Skeletal muscle tissue (tissue), 3 donors: ENCODE measurements at regions not wholly inside any gene's neighbourhood (a gene's known extent, or its start where the extent isn't known, plus 50 kb on each side); places are given as distances from the start of the nearest gene placed in this dataset.

Source experiments
- H3K27ac ChIP-seq: one replicate; pipeline ENCODE4 v1.7.0; 2013; ENCODE audit warnings: mild to moderate bottlenecking, low read depth, low read length, inconsistent platforms
- H3K27me3 ChIP-seq, 3 donors: one replicate each; pipeline ENCODE4 v1.7.0; 2013; ENCODE audit warnings: low read length in 3 of 3; ENCODE audit not compliant: control insufficient read depth in 3 of 3, insufficient read depth in 3 of 3
- H3K36me3 ChIP-seq, 3 donors: one replicate each; pipeline ENCODE4 v1.7.0; 2013; ENCODE audit warnings: low read length in 3 of 3; ENCODE audit not compliant: control insufficient read depth in 3 of 3, insufficient read depth in 3 of 3
- H3K4me1 ChIP-seq, 3 donors: one replicate each; pipeline ENCODE4 v1.7.0; 2013; ENCODE audit warnings: low read length in 3 of 3, mild to moderate bottlenecking in 3 of 3; ENCODE audit not compliant: control insufficient read depth in 3 of 3, insufficient read depth in 3 of 3
- H3K4me3 ChIP-seq, 3 donors: one replicate each; pipeline ENCODE4 v1.7.0; 2013; ENCODE audit warnings: low read length in 3 of 3
- H3K9ac ChIP-seq, 3 donors: one replicate each; pipeline ENCODE4 v1.7.0; 2013; ENCODE audit warnings: low read length in 3 of 3, mild to moderate bottlenecking in 3 of 3, moderate library complexity in 2 of 3, low read depth in 1 of 3
- H3K9me3 ChIP-seq, 3 donors: one replicate each; pipeline ENCODE4 v1.7.0; 2013; ENCODE audit warnings: low read length in 3 of 3; ENCODE audit not compliant: control insufficient read depth in 3 of 3
- donor health status: Osteomylitis.

- H3K9me3 ChIP-seq, result no peaks in the 10 kb centered on the region
- H3K4me1 ChIP-seq, result peaks cover 0 to 7% (median 0%) of the 10 kb centered on the region in 3 donors
- H3K27ac ChIP-seq, result no peak overlapping the region
- H3K36me3 ChIP-seq, result no peaks in the 10 kb centered on the region
- H3K4me3 ChIP-seq, result no peak overlapping the region
- peaks cover 0 to 19% (median 17%) of the 10 kb centered on the region in 3 donors for H3K27me3 ChIP-seq
- no peak overlapping the region for H3K9ac ChIP-seq
Observed at GRCh38 chr1:30411206-30411605, 312.2 kb downstream of the MATN1 start.

- Histone ChIP-seq H3K4me3 (no peak overlapping the region), H3K9ac (no peak overlapping the region), H3K27me3 (peaks cover 0 to 13% (median 13%) of the 10 kb centered on the region in 3 donors), H3K9me3 (no peaks in the 10 kb centered on the region), H3K4me1 (peaks cover 0 to 7% (median 0%) of the 10 kb centered on the region in 3 donors), H3K36me3 (no peaks in the 10 kb centered on the region), H3K27ac (no peak overlapping the region)
Observed at GRCh38 chr1:30410153-30410851, 313.1 kb downstream of the MATN1 start.

GRCh38 chr1:30409476-30410152 is 313.8 kb downstream of the MATN1 start:
- peaks cover 0 to 17% (median 13%) of the 10 kb centered on the region in 3 donors for H3K27me3 ChIP-seq
- H3K4me1 ChIP-seq, result peaks cover 0 to 7% (median 0%) of the 10 kb centered on the region in 3 donors
- no peak overlapping the region for H3K27ac ChIP-seq
- no peak overlapping the region for H3K9ac ChIP-seq
- H3K4me3 ChIP-seq, result no peak overlapping the region
- no peaks in the 10 kb centered on the region for H3K36me3 ChIP-seq
- H3K9me3 ChIP-seq, result no peaks in the 10 kb centered on the region

GRCh38 chr1:30407865-30408580 is 315.4 kb downstream of the MATN1 start:
- no peak overlapping the region for H3K9ac ChIP-seq
- no peaks in the 10 kb centered on the region for H3K9me3 ChIP-seq
- H3K27me3 ChIP-seq, result peaks cover 0 to 23% (median 13%) of the 10 kb centered on the region in 3 donors

GRCh38 chr1:30406996-30407864 is 316.2 kb downstream of the MATN1 start:
- Histone ChIP-seq H3K4me1 (peaks cover 0 to 3% (median 0%) of the 10 kb centered on the region in 3 donors), H3K27me3 (peaks cover 0 to 20% (median 13%) of the 10 kb centered on the region in 3 donors), H3K9ac (no peak overlapping the region), H3K36me3 (no peaks in the 10 kb centered on the region), H3K4me3 (no peak overlapping the region), H3K9me3 (no peaks in the 10 kb centered on the region), H3K27ac (no peak overlapping the region)

More at GRCh38 chr1:30407865-30408580, 315.4 kb downstream of the MATN1 start:
- Histone ChIP-seq H3K27ac (no peak overlapping the region), H3K36me3 (no peaks in the 10 kb centered on the region), H3K4me1 (peaks cover 0 to 7% (median 0%) of the 10 kb centered on the region in 3 donors), H3K4me3 (no peak overlapping the region)

GRCh38 chr1:30405631-30406212 is 317.7 kb downstream of the MATN1 start:
- H3K36me3 ChIP-seq, result no peaks in the 10 kb centered on the region
- no peaks in the 10 kb centered on the region for H3K9me3 ChIP-seq
- H3K27ac ChIP-seq, result no peak overlapping the region
- H3K4me3 ChIP-seq, result no peak overlapping the region
- no peak overlapping the region for H3K9ac ChIP-seq
- H3K4me1 ChIP-seq, result no peaks in the 10 kb centered on the region
- H3K27me3 ChIP-seq, result peaks cover 0 to 19% (median 17%) of the 10 kb centered on the region in 3 donors

- Histone ChIP-seq H3K36me3 (no peaks in the 10 kb centered on the region), H3K27ac (no peak overlapping the region), H3K27me3 (peaks cover 0 to 17% (median 17%) of the 10 kb centered on the region in 3 donors), H3K9me3 (no peaks in the 10 kb centered on the region), H3K4me1 (no peaks in the 10 kb centered on the region), H3K9ac (no peak overlapping the region), H3K4me3 (no peak overlapping the region)
Observed at GRCh38 chr1:30405081-30405480, 318.3 kb downstream of the MATN1 start.

- Histone ChIP-seq H3K9ac (no peak overlapping the region), H3K4me1 (no peaks in the 10 kb centered on the region), H3K4me3 (no peak overlapping the region), H3K36me3 (no peaks in the 10 kb centered on the region), H3K27ac (no peak overlapping the region), H3K9me3 (no peaks in the 10 kb centered on the region), H3K27me3 (peaks cover 0 to 17% (median 14%) of the 10 kb centered on the region in 3 donors)
Observed at GRCh38 chr1:30404341-30404740, 319.0 kb downstream of the MATN1 start.

GRCh38 chr1:30403726-30404125 is 319.7 kb downstream of the MATN1 start:
- Histone ChIP-seq H3K9me3 (no peaks in the 10 kb centered on the region), H3K36me3 (no peaks in the 10 kb centered on the region), H3K27ac (no peak overlapping the region), H3K4me1 (no peaks in the 10 kb centered on the region), H3K27me3 (peaks cover 0 to 17% (median 14%) of the 10 kb centered on the region in 3 donors), H3K9ac (no peak overlapping the region), H3K4me3 (no peak overlapping the region)
